GM18868 (cell line): ENCODE measurements at regions not wholly inside any gene's neighbourhood (a gene's known extent, or its start where the extent isn't known, plus 50 kb on each side); places are given as distances from the start of the nearest gene placed in this dataset.

Experiments
- ATAC-seq: cut with Tn5 transposase; IDR thresholded peaks from one replicate; pipeline ENCODE4 v1.9.1; 2021; ENCODE audit warnings: mild to moderate bottlenecking, moderate library complexity; ENCODE audit not compliant: unreplicated experiment

DNA sequence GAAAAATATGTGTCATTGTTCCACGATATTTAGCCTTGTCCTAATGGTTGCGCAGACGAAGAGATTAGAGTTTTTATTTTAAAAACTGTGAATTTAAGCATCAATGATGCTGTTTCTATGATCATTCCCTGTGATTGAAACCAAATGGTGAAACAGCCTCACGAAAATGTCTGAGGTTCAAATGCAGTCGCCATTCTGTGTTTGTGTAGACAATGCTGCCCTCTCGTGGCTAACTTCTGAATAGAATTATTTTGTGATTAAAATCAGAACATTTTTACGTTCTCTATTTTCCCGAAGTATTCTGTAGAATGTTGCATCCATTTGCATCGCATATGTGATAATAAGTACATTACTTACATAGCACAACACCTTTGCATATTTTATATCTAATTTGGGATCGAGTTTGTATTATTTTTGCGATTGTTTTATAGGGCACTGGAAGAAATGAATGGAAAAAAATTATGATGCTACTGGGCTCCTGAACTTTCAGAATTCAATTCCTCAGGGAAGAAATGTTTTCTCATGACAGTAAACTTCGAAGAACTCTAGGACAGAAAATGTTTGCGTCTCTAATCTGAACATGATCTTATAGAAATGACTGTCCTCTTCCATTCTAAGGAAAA is 54.8 kb upstream of the CREB1 start:
- ATAC-seq, result no peak

DNA sequence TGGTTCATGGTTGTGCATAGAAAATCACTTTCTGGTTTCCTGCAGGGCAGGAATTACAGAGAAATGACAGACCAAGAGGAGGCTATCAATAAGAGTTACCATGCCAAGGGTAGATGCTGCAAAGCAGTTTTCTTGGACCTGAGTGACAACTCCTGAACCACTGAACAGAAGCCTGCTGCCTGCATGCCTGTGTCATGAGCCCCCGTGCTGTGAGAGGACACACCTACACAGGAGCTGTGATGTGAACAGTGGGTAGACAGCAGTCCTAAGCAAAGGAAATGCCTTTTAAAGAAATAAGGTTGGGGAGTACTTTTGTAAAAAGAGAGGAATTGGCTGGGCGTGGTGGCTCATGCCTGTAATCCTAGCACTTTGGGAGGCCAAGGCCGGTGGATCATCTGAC is 54.2 kb upstream of the CREB1 start:
- no peak for ATAC-seq

DNA sequence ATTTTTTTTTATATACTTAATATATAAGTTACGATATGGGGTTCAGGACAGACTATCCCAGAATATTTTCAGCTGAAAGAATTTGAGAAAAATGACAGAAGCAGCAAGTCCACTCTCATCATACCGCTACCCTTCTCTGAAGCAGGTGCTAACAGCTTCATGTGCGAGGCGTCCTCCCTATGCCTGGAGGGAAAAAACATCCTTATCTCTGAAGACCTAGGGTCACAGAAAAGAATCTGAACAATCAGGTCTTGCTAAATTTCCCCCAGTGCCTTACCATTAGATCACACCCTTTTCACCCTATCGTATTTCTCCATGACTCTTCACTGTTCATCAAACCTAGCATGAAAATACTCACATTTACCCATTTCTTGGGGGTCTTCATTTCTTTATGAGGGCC is 51.9 kb upstream of the CREB1 start:
- ATAC-seq, result no peak

DNA sequence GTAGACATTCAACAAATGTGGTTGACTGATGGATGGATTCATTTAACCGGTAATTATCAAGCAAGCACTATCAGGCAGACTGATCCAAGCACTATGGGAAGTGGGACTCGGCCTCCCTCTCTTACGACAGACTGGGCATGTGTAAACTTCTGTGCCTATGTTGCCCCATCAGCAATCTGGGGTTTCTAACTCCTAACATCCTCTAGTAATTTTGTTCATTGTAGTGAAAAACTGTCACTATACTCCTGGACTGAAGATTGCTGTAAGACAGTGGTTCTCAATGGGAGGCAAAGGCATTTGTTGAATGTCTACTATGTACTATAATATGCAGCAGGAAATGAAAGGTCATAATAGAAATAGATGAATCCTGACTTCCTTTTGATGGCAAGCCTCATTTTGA is 51.2 kb upstream of the CREB1 start:
- ATAC-seq, result no peak

DNA sequence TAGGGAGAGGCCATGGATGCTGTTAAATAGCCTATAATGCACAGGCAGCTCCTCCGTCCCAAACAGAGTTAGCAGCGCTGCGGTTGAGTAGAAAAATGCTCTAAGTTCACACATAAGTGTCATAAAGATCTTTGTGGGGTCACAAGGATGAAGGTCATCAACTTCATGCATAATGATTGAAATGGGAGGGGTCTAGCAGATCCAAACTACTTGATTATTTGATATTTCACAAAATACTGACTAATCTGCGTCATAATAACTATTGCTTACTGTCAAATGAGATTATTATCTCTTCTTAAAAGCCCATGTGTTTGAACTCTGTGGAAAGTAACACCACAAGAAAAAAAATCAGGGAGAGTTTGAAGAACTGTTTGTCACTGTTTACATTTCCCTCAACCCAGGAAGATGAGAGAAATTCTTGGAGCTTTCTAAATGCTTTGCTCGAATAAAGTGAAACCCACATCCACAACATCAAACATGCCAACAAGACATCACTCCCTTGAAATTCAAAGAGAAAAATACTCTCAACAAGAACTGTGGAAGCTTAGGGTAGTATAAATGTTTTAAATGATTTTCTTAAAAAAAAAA is 50.5 kb upstream of the CREB1 start:
- no peak for ATAC-seq
